GM23248 (cell line): ENCODE measurements at regions not wholly inside any gene's neighbourhood (a gene's known extent, or its start where the extent isn't known, plus 50 kb on each side); places are given as distances from the start of the nearest gene placed in this dataset.

Experiments used
- DNase-seq: peaks from one replicate; pipeline ENCODE4 v3.0.0-alpha.2; 2015
- H2AFZ ChIP-seq: fragments of 200-600 bp; sonication (generic); 2 replicates; pipeline ENCODE4 v1.6.1; 2016; ENCODE audit warnings: antibody characterized with exemption
- H3F3A ChIP-seq: fragments of 200-600 bp; sonication (generic); 2 replicates; pipeline ENCODE4 v1.6.1; 2016; ENCODE audit warnings: mild to moderate bottlenecking, antibody characterized with exemption, mixed run types; ENCODE audit not compliant: insufficient read depth
- H3K27ac ChIP-seq: fragments of 200-600 bp; sonication (generic); 2 replicates; pipeline ENCODE4 v1.5.1; 2016; ENCODE audit warnings: mild to moderate bottlenecking
- H3K27me3 ChIP-seq: fragments of 200-600 bp; sonication (generic); replicated peaks from 2 replicates; pipeline ENCODE4 v1.6.1; 2016; ENCODE audit warnings: mild to moderate bottlenecking; ENCODE audit not compliant: insufficient read depth
- H3K36me3 ChIP-seq: fragments of 200-600 bp; sonication (generic); 2 replicates; pipeline ENCODE4 v1.6.1; 2016; ENCODE audit warnings: low read depth, mild to moderate bottlenecking
- H3K4me1 ChIP-seq: fragments of 200-600 bp; sonication (generic); 2 replicates; pipeline ENCODE4 v1.6.1; 2016; ENCODE audit warnings: mild to moderate bottlenecking; ENCODE audit not compliant: insufficient read depth
- H3K4me2 ChIP-seq: fragments of 200-600 bp; sonication (generic); one replicate; pipeline ENCODE4 v1.6.1; 2016; ENCODE audit warnings: mild to moderate bottlenecking; ENCODE audit not compliant: unreplicated experiment
- H3K4me3 ChIP-seq: fragments of 200-600 bp; sonication (generic); 2 replicates; pipeline ENCODE4 v1.5.1; 2016; ENCODE audit warnings: mild to moderate bottlenecking
- H3K79me2 ChIP-seq: fragments of 200-600 bp; sonication (generic); 2 replicates; pipeline ENCODE4 v1.6.1; 2016; ENCODE audit warnings: mild to moderate bottlenecking; ENCODE audit not compliant: insufficient read depth
- H3K9ac ChIP-seq: fragments of 200-600 bp; sonication (generic); 2 replicates; pipeline ENCODE4 v1.6.1; 2016; ENCODE audit warnings: mild to moderate bottlenecking
- H3K9me2 ChIP-seq: fragments of 200-600 bp; sonication (generic); 2 replicates; pipeline ENCODE4 v1.6.1; 2016; ENCODE audit warnings: mixed run types, mild to moderate bottlenecking, moderate library complexity; ENCODE audit not compliant: insufficient read depth
- H3K9me3 ChIP-seq: fragments of 200-600 bp; sonication (generic); one replicate; pipeline ENCODE4 v1.6.1; 2017; ENCODE audit warnings: low read depth
- H4K20me1 ChIP-seq: fragments of 200-600 bp; sonication (generic); 2 replicates; pipeline ENCODE4 v1.6.0; 2016; ENCODE audit not compliant: insufficient read depth
- EZH2 ChIP-seq: fragments of 200-600 bp; sonication (generic); IDR thresholded peaks from 2 replicates; pipeline ENCODE4 v1.6.1; 2018; ENCODE audit warnings: antibody characterized with exemption, mild to moderate bottlenecking; ENCODE audit not compliant: insufficient read depth, poor library complexity, severe bottlenecking
- EZH2phosphoT487 ChIP-seq: fragments of 200-600 bp; sonication (generic); IDR thresholded peaks from 2 replicates; pipeline ENCODE4 v1.6.1; 2018; ENCODE audit warnings: antibody characterized with exemption, moderate library complexity, mild to moderate bottlenecking, low read depth; ENCODE audit not compliant: insufficient read depth
- WGBS, 2 experiments: methylation state at CpG; one replicate each; pipeline ENCODE4 v1.1.6; 2015 to 2017; ENCODE audit warnings: low lambda C conversion rate in 2 of 2, low coverage in 1 of 2; ENCODE audit errors: missing lambda C conversion rate in 2 of 2; 5-methylcytosine and 5-hydroxymethylcytosine counted together
- in situ Hi-C: fragments of 300-500 bp; cut with MboI; formaldehyde crosslinking; loops from 2 replicates; pipeline ENCODE4 v1.15.0; 2020

DNA sequence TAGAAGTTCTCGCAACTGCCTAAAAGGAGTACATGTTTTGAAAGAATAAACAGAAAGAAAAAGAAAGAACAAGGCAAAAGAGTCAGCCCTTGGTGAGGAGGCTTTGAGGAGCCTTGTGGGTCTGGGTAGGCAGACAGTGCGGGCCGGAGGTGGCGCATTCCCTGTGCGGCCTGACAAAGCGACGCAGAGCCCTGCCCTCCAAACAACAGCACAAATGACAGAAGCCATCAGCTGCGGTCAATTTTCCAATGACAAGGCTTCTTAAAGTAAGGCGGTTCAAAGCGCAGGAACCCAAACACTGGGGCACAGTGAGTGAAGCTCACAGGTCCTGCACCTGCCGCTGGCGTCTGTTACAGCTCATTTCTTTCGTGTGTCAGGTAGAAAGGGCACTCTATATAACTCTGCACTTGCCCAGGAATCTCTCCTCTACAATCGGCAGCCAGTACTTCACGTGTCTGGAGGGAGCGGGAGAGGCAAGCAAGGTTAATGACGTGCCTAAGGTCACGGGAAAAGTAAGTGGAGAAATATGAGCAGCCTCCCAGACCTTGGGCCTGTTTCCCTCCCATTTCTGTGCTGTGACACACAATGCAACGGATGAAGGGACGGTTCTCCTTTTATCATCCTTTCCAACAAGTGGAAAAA lies 178.1 kb downstream of the OPA1 start:
- DNase-seq, result no peak
- no peaks in the 10 kb centered on the region for H3K79me2 ChIP-seq
- H3K4me2 ChIP-seq, result no peak overlapping the region
- H4K20me1 ChIP-seq, result no peaks in the 10 kb centered on the region
- H3K27ac ChIP-seq, result no peak overlapping the region
- WGBS, 2 experiments, result 89 to 90% methylated on average over 20 of the region's 20 CpGs
- peaks cover 11% of the 10 kb centered on the region for H3K4me1 ChIP-seq
- TF ChIP-seq EZH2, result no peak
- no peak for TF ChIP-seq EZH2phosphoT487
- no peak overlapping the region for H3K4me3 ChIP-seq
- in situ Hi-C loops, result no loop called here
- no peaks in the 10 kb centered on the region for H3F3A ChIP-seq
- H3K9me3 ChIP-seq, result no peaks in the 10 kb centered on the region
- H3K27me3 ChIP-seq, result peaks cover 38% of the 10 kb centered on the region; the same call in 1 of the 2 replicates
- H3K9ac ChIP-seq, result no peak overlapping the region
- no peaks in the 10 kb centered on the region for H3K36me3 ChIP-seq
- H3K9me2 ChIP-seq, result no peaks in the 10 kb centered on the region
- H2AFZ ChIP-seq, result no peak overlapping the region

- Histone ChIP-seq H4K20me1 (no peaks in the 10 kb centered on the region), H3K79me2 (no peaks in the 10 kb centered on the region), H3K9me3 (no peaks in the 10 kb centered on the region), H3F3A (no peaks in the 10 kb centered on the region), H3K4me2 (no peak overlapping the region), H3K27me3 (peaks cover 45% of the 10 kb centered on the region), H2AFZ (no peak overlapping the region), H3K4me3 (no peak overlapping the region), H3K4me1 (peaks cover 11% of the 10 kb centered on the region), H3K9ac (no peak overlapping the region), H3K9me2 (no peaks in the 10 kb centered on the region), H3K27ac (no peak overlapping the region), H3K36me3 (no peaks in the 10 kb centered on the region)
- in situ Hi-C loops, result no loop called here
- TF ChIP-seq EZH2 (no peak), EZH2phosphoT487 (no peak)
- 88 to 90% methylated on average over 18 of the region's 18 CpGs for WGBS, 2 experiments
- no peak for DNase-seq
Observed at GRCh38 chr3:193771653-193772421, 178.8 kb downstream of the OPA1 start.

- in situ Hi-C loops, result no loop called here
- whole genome bisulfite sequencing, 2 experiments, result 76 to 78% methylated on average over 9 of the region's 9 CpGs
Observed at GRCh38 chr3:193772422-193772763, 179.4 kb downstream of the OPA1 start.

GRCh38 chr3:193773266-193774220 lies 180.5 kb downstream of the OPA1 start:
- in situ Hi-C loops, result no loop called here
- H3K27me3 ChIP-seq, result peaks cover 60% of the 10 kb centered on the region

More at GRCh38 chr3:193772422-193772763, 179.4 kb downstream of the OPA1 start:
- H3K36me3 ChIP-seq, result no peaks in the 10 kb centered on the region
- H3K9ac ChIP-seq, result no peak overlapping the region
- H3F3A ChIP-seq, result no peaks in the 10 kb centered on the region
- no peak overlapping the region for H3K4me3 ChIP-seq
- no peak for DNase-seq
- H3K27me3 ChIP-seq, result peaks cover 49% of the 10 kb centered on the region
- TF ChIP-seq EZH2phosphoT487, result no peak
- TF ChIP-seq EZH2, result no peak
- no peak overlapping the region for H3K4me2 ChIP-seq
- no peaks in the 10 kb centered on the region for H3K79me2 ChIP-seq
- no peaks in the 10 kb centered on the region for H4K20me1 ChIP-seq
- peaks cover 11% of the 10 kb centered on the region for H3K4me1 ChIP-seq
- H3K9me3 ChIP-seq, result no peaks in the 10 kb centered on the region
- H3K27ac ChIP-seq, result no peak overlapping the region
- H2AFZ ChIP-seq, result no peak overlapping the region
- no peaks in the 10 kb centered on the region for H3K9me2 ChIP-seq

More at GRCh38 chr3:193773266-193774220, 180.5 kb downstream of the OPA1 start:
- no peaks in the 10 kb centered on the region for H4K20me1 ChIP-seq
- H3K79me2 ChIP-seq, result no peaks in the 10 kb centered on the region
- no peaks in the 10 kb centered on the region for H3K9me3 ChIP-seq
- WGBS, 2 experiments, result 60 to 62% methylated on average over 8 of the region's 8 CpGs
- no peaks in the 10 kb centered on the region for H3K36me3 ChIP-seq
- no peaks in the 10 kb centered on the region for H3F3A ChIP-seq
- no peaks in the 10 kb centered on the region for H3K9me2 ChIP-seq
- TF ChIP-seq EZH2 (no peak), EZH2phosphoT487 (no peak)
- no peak overlapping the region for H3K9ac ChIP-seq
- H2AFZ ChIP-seq, result no peak overlapping the region
- no peak overlapping the region for H3K27ac ChIP-seq
- H3K4me3 ChIP-seq, result no peak overlapping the region
- no peak for DNase-seq
- no peaks in the 10 kb centered on the region for H3K4me1 ChIP-seq
- H3K4me2 ChIP-seq, result no peak overlapping the region
